Progenitor cell of endocrine pancreas (in vitro differentiated cells): ENCODE measurements at regions not wholly inside any gene's neighbourhood (a gene's known extent, or its start where the extent isn't known, plus 50 kb on each side); places are given as distances from the start of the nearest gene placed in this dataset.
"Not testable (repeated sequence)": the region's sequence is repeated elsewhere in the genome, so short reads cannot be mapped to it uniquely, and the experiment has no call there.

Experiments
- DNase-seq: peaks from one replicate; pipeline ENCODE4 v3.0.0; 2021; ENCODE audit warnings: low spot score; ENCODE audit not compliant: unreplicated experiment
- H3K27ac Mint-ChIP-seq: 2 replicates; pipeline ENCODE4 v1.8.0; 2021; ENCODE audit warnings: mild to moderate bottlenecking, moderate library complexity, mixed read lengths
- H3K27me3 Mint-ChIP-seq: 2 replicates; pipeline ENCODE4 v1.8.0; 2021; ENCODE audit warnings: mixed read lengths
- H3K36me3 Mint-ChIP-seq: 2 replicates; pipeline ENCODE4 v1.8.0; 2022; ENCODE audit warnings: mixed read lengths; ENCODE audit not compliant: insufficient read depth
- H3K4me1 Mint-ChIP-seq: 2 replicates; pipeline ENCODE4 v1.8.0; 2021; ENCODE audit warnings: low read depth, mixed read lengths
- H3K4me3 Mint-ChIP-seq: 2 replicates; pipeline ENCODE4 v1.8.0; 2021; ENCODE audit warnings: low read depth, mild to moderate bottlenecking, moderate library complexity, mixed read lengths
- H3K9me3 Mint-ChIP-seq: 2 replicates; pipeline ENCODE4 v1.8.0; 2021; ENCODE audit warnings: low read depth, mixed read lengths
- CTCF ChIP-seq: fragments of 200-600 bp; sonication (generic); IDR thresholded peaks from one replicate; pipeline ENCODE4 v1.5.0; 2021; ENCODE audit warnings: antibody characterized with exemption, mild to moderate bottlenecking; ENCODE audit not compliant: unreplicated experiment

- Mint-ChIP-seq H3K4me1 (no peaks in the 10 kb centered on the region), H3K36me3 (no peaks in the 10 kb centered on the region), H3K27ac (no peak overlapping the region), H3K27me3 (peaks cover 15% of the 10 kb centered on the region), H3K4me3 (no peak overlapping the region), H3K9me3 (no peaks in the 10 kb centered on the region)
- DNase-seq, result no peak
- no peak for TF ChIP-seq CTCF
Measured at GRCh38 chr5:1959725-1960581, 77.2 kb upstream of the IRX4 start.

GRCh38 chr5:1959231-1959630 is 76.5 kb upstream of the IRX4 start:
- no peaks in the 10 kb centered on the region for H3K9me3 Mint-ChIP-seq
- H3K36me3 Mint-ChIP-seq, result no peaks in the 10 kb centered on the region
- H3K27ac Mint-ChIP-seq, result no peak overlapping the region
- H3K4me1 Mint-ChIP-seq, result no peaks in the 10 kb centered on the region
- no peak for TF ChIP-seq CTCF
- no peak overlapping the region for H3K4me3 Mint-ChIP-seq
- H3K27me3 Mint-ChIP-seq, result peaks cover 23% of the 10 kb centered on the region
- no peak for DNase-seq

GRCh38 chr5:1958211-1959010 is 75.7 kb upstream of the IRX4 start:
- Mint-ChIP-seq H3K36me3 (no peaks in the 10 kb centered on the region), H3K4me3 (no peak overlapping the region), H3K4me1 (no peaks in the 10 kb centered on the region), H3K27ac (no peak overlapping the region), H3K9me3 (no peaks in the 10 kb centered on the region), H3K27me3 (peaks cover 25% of the 10 kb centered on the region)
- no peak for TF ChIP-seq CTCF
- no peak for DNase-seq

GRCh38 chr5:1955586-1955985 is 72.9 kb upstream of the IRX4 start:
- no peak for TF ChIP-seq CTCF
- peaks cover 43% of the 10 kb centered on the region for H3K27me3 Mint-ChIP-seq
- DNase-seq, result no peak
- no peaks in the 10 kb centered on the region for H3K9me3 Mint-ChIP-seq
- no peak overlapping the region for H3K27ac Mint-ChIP-seq
- no peaks in the 10 kb centered on the region for H3K4me1 Mint-ChIP-seq
- H3K36me3 Mint-ChIP-seq, result no peaks in the 10 kb centered on the region
- H3K4me3 Mint-ChIP-seq, result no peak overlapping the region

- peaks cover 47% of the 10 kb centered on the region for H3K27me3 Mint-ChIP-seq
- H3K27ac Mint-ChIP-seq, H3K36me3 Mint-ChIP-seq, H3K9me3 Mint-ChIP-seq, H3K4me3 Mint-ChIP-seq, H3K4me1 Mint-ChIP-seq, DNase-seq: not testable (repeated sequence)
Measured at GRCh38 chr5:1953710-1954109, 71.0 kb upstream of the IRX4 start.
